K562 (cell line): ENCODE measurements at regions not wholly inside any gene's neighbourhood (a gene's known extent, or its start where the extent isn't known, plus 50 kb on each side); places are given as distances from the start of the nearest gene placed in this dataset.

Experiments
- ATAC-seq: fragments of 200-7000 bp; cut with Tn5 transposase; 3 replicates; pipeline ENCODE4 v1.9.1; 2020; ENCODE audit warnings: moderate library complexity
- BruUV-seq: library from RNA; stranded (reverse); fragments of 400-500 nt; replicated peaks from 2 replicates; lab custom pipeline; 2021; lab: Mats Ljungman, UMichigan
- CTCF ChIA-PET: fragments of 300-600 bp; formaldehyde crosslinking; extraction: SDS; loops from one replicate; lab custom pipeline; 2021; ENCODE audit warnings: low intra/inter-chr PET ratio; lab: Yijun Ruan, JAX
- POLR2A ChIA-PET: fragments of 300-600, 350-650 bp; sonication (Branson Sonifier 250); formaldehyde crosslinking; extraction: SDS; loops from one replicate; lab custom pipeline; 2021; ENCODE audit warnings: antibody characterized with exemption, inconsistent platforms; lab: Yijun Ruan, JAX
- DNase-seq, 4 experiments: peaks; one replicate each; pipeline versions ENCODE4 v3.0.0 to v3.0.0-alpha.2; 2011 to 2018; ENCODE audit warnings: low spot score in 3 of 4, mixed read lengths in 3 of 4; ENCODE audit errors: extremely low read depth in 1 of 4
- FAIRE-seq: peaks from 2 replicates; lab custom pipeline; 2011; peaks lifted over from hg19 to GRCh38; lab: Jason Lieb, UNC
- H2AFZ ChIP-seq: 2 replicates; pipeline ENCODE4 v1.6.0; 2011; ENCODE audit warnings: low read depth, low read length, control low read depth, inconsistent platforms
- H3K27ac ChIP-seq: fragments of 200-600 bp; 3 replicates; pipeline ENCODE4 v1.8.0; 2011; ENCODE audit warnings: low read depth, mild to moderate bottlenecking, control low read depth, inconsistent platforms, low read length, moderate library complexity, mixed read lengths; ENCODE audit errors: extremely low read depth
- H3K27me3 ChIP-seq, 2 experiments: fragments of 300-600 bp in 1 of 2; 2 replicates in 1 of 2; 3 replicates in 1 of 2; pipeline versions ENCODE4 v1.6.0 to v1.8.0; 2011; ENCODE audit warnings: inconsistent platforms in 2 of 2, low read length in 2 of 2, mild to moderate bottlenecking in 1 of 2, mixed read lengths in 1 of 2, moderate library complexity in 1 of 2; ENCODE audit not compliant: control insufficient read depth in 2 of 2, insufficient read depth in 2 of 2
- H3K36me3 ChIP-seq: fragments of 300-600 bp; 3 replicates; pipeline ENCODE4 v1.8.0; 2011; ENCODE audit warnings: mild to moderate bottlenecking, low read length, inconsistent platforms; ENCODE audit not compliant: control insufficient read depth, insufficient read depth
- H3K4me1 ChIP-seq, 2 experiments: fragments of 200-600 bp in 1 of 2; replicated peaks in 1 of 2; 2 replicates in 1 of 2; 3 replicates in 1 of 2; pipeline versions ENCODE4 v1.5.1 to v1.8.0; 2011; ENCODE audit warnings: inconsistent platforms in 2 of 2, low read length in 2 of 2, mild to moderate bottlenecking in 1 of 2, mixed read lengths in 1 of 2, moderate library complexity in 1 of 2; ENCODE audit not compliant: control insufficient read depth in 2 of 2, insufficient read depth in 2 of 2
- H3K4me2 ChIP-seq: 2 replicates; pipeline ENCODE4 v1.6.1; 2011; ENCODE audit warnings: low read length, control low read depth, inconsistent platforms, mixed read lengths; ENCODE audit not compliant: insufficient read depth
- H3K4me3 ChIP-seq: fragments of 200-600 bp; sonication (generic), shearing (Covaris generic); 2 replicates; pipeline ENCODE4 v1.5.1; 2016; ENCODE audit warnings: control low read depth, inconsistent platforms
- H3K79me2 ChIP-seq: fragments of 200-600 bp; 3 replicates; pipeline ENCODE4 v1.8.0; 2011; ENCODE audit warnings: low read length, inconsistent platforms; ENCODE audit not compliant: control insufficient read depth, insufficient read depth
- H3K9ac ChIP-seq, 2 experiments: 2 replicates each; pipeline versions ENCODE4 v1.6.0 to v1.6.1; 2011; ENCODE audit warnings: low read depth in 2 of 2, low read length in 2 of 2, control low read depth in 1 of 2, inconsistent platforms in 1 of 2, mild to moderate bottlenecking in 1 of 2, mixed read lengths in 1 of 2; ENCODE audit not compliant: insufficient read depth in 1 of 2
- H3K9me1 ChIP-seq: one replicate; pipeline ENCODE4 v1.6.0; 2011; ENCODE audit warnings: inconsistent platforms, mild to moderate bottlenecking, low read length, moderate library complexity; ENCODE audit not compliant: control insufficient read depth, insufficient read depth
- H3K9me3 ChIP-seq: replicated peaks from 2 replicates; pipeline ENCODE4 v1.5.1; 2011; ENCODE audit warnings: low read depth, low read length, inconsistent platforms; ENCODE audit not compliant: control insufficient read depth, insufficient read depth
- H4K20me1 ChIP-seq: replicated peaks from 2 replicates; pipeline ENCODE4 v1.6.1; 2011; ENCODE audit warnings: low read length, inconsistent platforms, mixed read lengths; ENCODE audit not compliant: control insufficient read depth, insufficient read depth
- BRF1 ChIP-seq: IDR thresholded peaks from 3 replicates; pipeline ENCODE4 v1.6.1; 2011; ENCODE audit warnings: borderline replicate concordance, mild to moderate bottlenecking; ENCODE audit not compliant: insufficient read length; ENCODE audit errors: extremely low read depth
- DACH1 ChIP-seq: fragments of 450-650 bp; IDR thresholded peaks from 2 replicates; pipeline ENCODE4 v1.6.1; 2018; ENCODE audit not compliant: partially characterized antibody
- ELF4 ChIP-seq: fragments of 450-650 bp; formaldehyde crosslinking; IDR thresholded peaks from 2 replicates; pipeline ENCODE4 v1.4.0; 2022; ENCODE audit warnings: missing genetic modification characterization
- ETV5 ChIP-seq: sonication (generic); formaldehyde crosslinking; IDR thresholded peaks from 2 replicates; pipeline ENCODE4 v1.4.0; 2020; ENCODE audit warnings: low read depth, mild to moderate bottlenecking, missing genetic modification reagents
- FOXK2 ChIP-seq, 2 experiments: fragments of 450-650 bp; IDR thresholded peaks in 1 of 2; conservative IDR thresholded peaks in 1 of 2; 2 replicates each; pipeline ENCODE4 v1.6.1; 2016; ENCODE audit warnings: low read depth in 2 of 2, mild to moderate bottlenecking in 1 of 2
- HNRNPK ChIP-seq: fragments of 200-400 bp; formaldehyde crosslinking; IDR thresholded peaks from one replicate; pipeline ENCODE4 v1.6.1; 2018; ENCODE audit warnings: mild to moderate bottlenecking, low read depth, low read length; ENCODE audit not compliant: poor library complexity, severe bottlenecking
- KLF16 ChIP-seq: IDR thresholded peaks from 2 replicates; pipeline ENCODE4 v1.6.1; 2016; ENCODE audit warnings: antibody characterized with exemption
- POLR2G ChIP-seq: fragments of 200-400 bp; formaldehyde crosslinking; IDR thresholded peaks from 2 replicates; pipeline ENCODE4 v1.6.1; 2017; ENCODE audit warnings: low read depth, mild to moderate bottlenecking, antibody characterized with exemption, low read length, moderate library complexity
- TAF1 ChIP-seq: IDR thresholded peaks from 2 replicates; pipeline ENCODE4 v1.6.1; 2011; ENCODE audit warnings: mild to moderate bottlenecking, low read length, moderate library complexity; ENCODE audit not compliant: insufficient read depth, control insufficient read depth, severe bottlenecking; ENCODE audit errors: extremely low read depth
- TAF7 ChIP-seq: fragments of 450-650 bp; IDR thresholded peaks from 2 replicates; pipeline ENCODE4 v1.6.1; 2016; ENCODE audit warnings: missing genetic modification characterization, missing compliant biosample characterization
- TBL1XR1 ChIP-seq, 2 experiments: IDR thresholded peaks; 2 replicates each; pipeline ENCODE4 v1.6.1; 2012; ENCODE audit warnings: improper control_type of control experiment in 2 of 2, low read length in 2 of 2, mild to moderate bottlenecking in 1 of 2
- TSC22D4 ChIP-seq: fragments of 450-650 bp; IDR thresholded peaks from 2 replicates; pipeline ENCODE4 v1.6.1; 2016; ENCODE audit warnings: missing genetic modification characterization, missing biosample characterization, control low read depth
- VEZF1 ChIP-seq: fragments of 200-800 bp; sonication (Bioruptor generic); IDR thresholded peaks from 2 replicates; pipeline ENCODE4 v1.6.1; 2017; ENCODE audit warnings: missing genetic modification characterization, missing compliant biosample characterization
- ZNF41 ChIP-seq: fragments of 250-450 bp; sonication (Bioruptor Pico); conservative IDR thresholded peaks from 2 replicates; pipeline ENCODE4 v1.4.0; 2020; ENCODE audit warnings: mild to moderate bottlenecking
- WGBS: fragments of 100-300 bp; shearing (Covaris generic); methylation state at CpG from one replicate; pipeline ENCODE4 v1.1.6; 2016; ENCODE audit warnings: low coverage, mixed read lengths; ENCODE audit not compliant: insufficient coverage; ENCODE audit errors: missing lambda C conversion rate; 5-methylcytosine and 5-hydroxymethylcytosine counted together
- in situ Hi-C: fragments of 300-500 bp; cut with MboI; formaldehyde crosslinking; loops from 4 replicates; pipeline ENCODE4 v1.15.0; 2018; ENCODE audit warnings: inconsistent platforms, mixed read lengths
- intact Hi-C: fragments of 100-400 bp; cut with micrococcal nuclease; formaldehyde crosslinking; loops from 2 replicates; pipeline ENCODE4 v1.14.2; 2022
- TF ChIP-seq, protein P1 (sequence below): fragments of 450-650 bp; IDR thresholded peaks from 2 replicates; pipeline ENCODE4 v1.6.1; 2017; ENCODE audit warnings: mild to moderate bottlenecking, moderate library complexity
- TF ChIP-seq, protein P2 (sequence below), 2 experiments: fragments of 250-450 bp in 1 of 2; fragments of 450-650 bp in 1 of 2; sonication (Bioruptor Pico) in 1 of 2; IDR thresholded peaks; 2 replicates each; pipeline versions ENCODE4 v1.6.1 to v1.8.0; 2016 to 2021; ENCODE audit warnings: mild to moderate bottlenecking in 2 of 2, moderate library complexity in 2 of 2, missing compliant biosample characterization in 1 of 2, missing genetic modification characterization in 1 of 2
- TF ChIP-seq, protein P3 (sequence below): fragments of 450-650 bp; formaldehyde crosslinking; IDR thresholded peaks from 2 replicates; pipeline ENCODE4 v1.4.0; 2022; ENCODE audit warnings: missing genetic modification characterization

DNA sequence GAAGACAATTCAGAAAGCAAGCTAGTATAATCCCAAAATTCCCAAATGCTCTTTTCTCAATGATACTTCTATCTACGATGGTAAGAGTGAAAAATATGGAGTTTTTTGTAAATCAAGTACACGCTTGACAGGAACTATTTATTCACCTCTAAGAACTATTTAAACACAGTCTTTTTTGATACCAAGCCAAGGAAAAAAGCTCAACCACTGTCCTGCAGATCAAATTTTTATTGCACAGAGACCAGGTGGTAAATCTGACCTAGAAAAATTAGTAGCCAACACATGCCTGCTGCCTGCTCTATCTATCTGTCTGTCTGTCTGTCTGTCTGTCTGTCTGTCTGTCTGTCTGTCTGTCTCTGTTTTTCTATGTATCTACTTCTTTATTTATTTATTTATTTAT lies 292.2 kb downstream of the MZT1 start:
- no peaks in the 10 kb centered on the region for H3K4me1 ChIP-seq
- no peak overlapping the region for H3K9ac ChIP-seq
- 0% methylated on average over 2 of the region's 2 CpGs for WGBS
- H3K9me1 ChIP-seq, result no peaks in the 10 kb centered on the region
- CTCF ChIA-PET, result no interaction called here
- no peak overlapping the region for H3K4me2 ChIP-seq
- H2AFZ ChIP-seq, result no peak overlapping the region
- in situ Hi-C loops, result no loop called here
- no peak overlapping the region for H3K27ac ChIP-seq
- H3K27me3 ChIP-seq, result no peaks in the 10 kb centered on the region
- ATAC-seq (no peak), DNase-seq (no peak), FAIRE-seq (no peak)
- H3K4me3 ChIP-seq, result no peak overlapping the region
- TF ChIP-seq, protein P1, sequence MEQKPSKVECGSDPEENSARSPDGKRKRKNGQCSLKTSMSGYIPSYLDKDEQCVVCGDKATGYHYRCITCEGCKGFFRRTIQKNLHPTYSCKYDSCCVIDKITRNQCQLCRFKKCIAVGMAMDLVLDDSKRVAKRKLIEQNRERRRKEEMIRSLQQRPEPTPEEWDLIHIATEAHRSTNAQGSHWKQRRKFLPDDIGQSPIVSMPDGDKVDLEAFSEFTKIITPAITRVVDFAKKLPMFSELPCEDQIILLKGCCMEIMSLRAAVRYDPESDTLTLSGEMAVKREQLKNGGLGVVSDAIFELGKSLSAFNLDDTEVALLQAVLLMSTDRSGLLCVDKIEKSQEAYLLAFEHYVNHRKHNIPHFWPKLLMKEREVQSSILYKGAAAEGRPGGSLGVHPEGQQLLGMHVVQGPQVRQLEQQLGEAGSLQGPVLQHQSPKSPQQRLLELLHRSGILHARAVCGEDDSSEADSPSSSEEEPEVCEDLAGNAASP, result no peak
- TF ChIP-seq TAF1 (no peak), ETV5 (no peak), VEZF1 (no peak), POLR2G (no peak), FOXK2 (conservative IDR thresholded peaks at IDR 0.05 in 1 of 2, IDR thresholded peaks at IDR 0.05 in 1 of 2; ENCODE audit: low read depth in 2 of 2) (no peak), KLF16 (no peak), TAF7 (tag) (no peak), TSC22D4 (tag) (no peak), DACH1 (no peak), BRF1 (no peak), ELF4 (CRISPR knock-in tag) (no peak), ZNF41 (CRISPR knock-in tag) (no peak), HNRNPK (no peak), TBL1XR1 (IDR thresholded peaks at IDR 0.05; ENCODE audit: low read length in 2 of 2) (no peak)
- TF ChIP-seq, protein P2, sequence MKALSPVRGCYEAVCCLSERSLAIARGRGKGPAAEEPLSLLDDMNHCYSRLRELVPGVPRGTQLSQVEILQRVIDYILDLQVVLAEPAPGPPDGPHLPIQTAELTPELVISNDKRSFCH (CRISPR knock-in tag; IDR thresholded peaks at IDR 0.05), result no peak
- TF ChIP-seq, protein P2 (tag; IDR thresholded peaks at IDR 0.05), result no peak
- TF ChIP-seq, protein P3, sequence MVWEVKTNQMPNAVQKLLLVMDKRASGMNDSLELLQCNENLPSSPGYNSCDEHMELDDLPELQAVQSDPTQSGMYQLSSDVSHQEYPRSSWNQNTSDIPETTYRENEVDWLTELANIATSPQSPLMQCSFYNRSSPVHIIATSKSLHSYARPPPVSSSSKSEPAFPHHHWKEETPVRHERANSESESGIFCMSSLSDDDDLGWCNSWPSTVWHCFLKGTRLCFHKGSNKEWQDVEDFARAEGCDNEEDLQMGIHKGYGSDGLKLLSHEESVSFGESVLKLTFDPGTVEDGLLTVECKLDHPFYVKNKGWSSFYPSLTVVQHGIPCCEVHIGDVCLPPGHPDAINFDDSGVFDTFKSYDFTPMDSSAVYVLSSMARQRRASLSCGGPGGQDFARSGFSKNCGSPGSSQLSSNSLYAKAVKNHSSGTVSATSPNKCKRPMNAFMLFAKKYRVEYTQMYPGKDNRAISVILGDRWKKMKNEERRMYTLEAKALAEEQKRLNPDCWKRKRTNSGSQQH, result no peak
- H4K20me1 ChIP-seq, result no peaks in the 10 kb centered on the region
- H3K9me3 ChIP-seq, result no peaks in the 10 kb centered on the region
- no peaks in the 10 kb centered on the region for H3K36me3 ChIP-seq
- POLR2A ChIA-PET, result no interaction called here
- intact Hi-C loops, result no loop called here
- no peaks in the 10 kb centered on the region for H3K79me2 ChIP-seq
- BruUV-seq, result no TSS peak
